Heart left ventricle (tissue), 16 donors: ENCODE measurements at regions not wholly inside any gene's neighbourhood (a gene's known extent, or its start where the extent isn't known, plus 50 kb on each side); places are given as distances from the start of the nearest gene placed in this dataset.

Source experiments
- ATAC-seq, 4 donors: fragments of 200-7000 bp; cut with Tn5 transposase; one replicate each; pipeline ENCODE4 v1.9.1; 2020 to 2022; ENCODE audit warnings: moderate library complexity in 4 of 4, mild to moderate bottlenecking in 3 of 4, moderate number of reproducible peaks in 1 of 4
- DNase-seq, 5 donors: peaks; one replicate each; pipeline ENCODE4 v3.0.0-alpha.2; 2020
- H3K27ac ChIP-seq, 12 donors: fragments of 200-600 bp; sonication (generic) in 4 of 12; one replicate each; pipeline versions ENCODE4 v1.5.0 to v1.8.0; 2016 to 2022; ENCODE audit warnings: mild to moderate bottlenecking in 2 of 12
- H3K27me3 ChIP-seq, 9 donors: fragments of 200-600 bp; sonication (generic) in 2 of 9; one replicate each; pipeline versions ENCODE4 v1.5.1 to v1.8.0; 2016 to 2022; ENCODE audit warnings: mild to moderate bottlenecking in 3 of 9
- H3K36me3 ChIP-seq, 9 donors: fragments of 200-600 bp; sonication (generic) in 2 of 9; one replicate each; pipeline versions ENCODE4 v1.5.0 to v1.8.0; 2018 to 2022; ENCODE audit warnings: mild to moderate bottlenecking in 2 of 9
- H3K4me1 ChIP-seq, 12 donors: fragments of 200-600 bp; sonication (generic) in 4 of 12; one replicate each; pipeline versions ENCODE4 v1.5.0 to v1.8.0; 2016 to 2022; ENCODE audit warnings: mild to moderate bottlenecking in 3 of 12
- H3K4me3 ChIP-seq, 12 donors: fragments of 200-600 bp; sonication (generic) in 4 of 12; one replicate each; pipeline versions ENCODE4 v1.5.0 to v1.8.0; 2017 to 2022; ENCODE audit warnings: mild to moderate bottlenecking in 9 of 12, moderate library complexity in 4 of 12
- H3K9me3 ChIP-seq, 12 donors: fragments of 200-600 bp; sonication (generic) in 4 of 12; one replicate each; pipeline versions ENCODE4 v1.5.0 to v1.8.0; 2016 to 2022; ENCODE audit warnings: mild to moderate bottlenecking in 1 of 12
- CTCF ChIP-seq, 12 donors: fragments of 200-600 bp; sonication (generic) in 4 of 12; IDR thresholded peaks; one replicate each; pipeline versions ENCODE4 v1.5.0 to v1.8.0; 2018 to 2022; ENCODE audit warnings: antibody characterized with exemption in 12 of 12, mild to moderate bottlenecking in 5 of 12
- POLR2A ChIP-seq, 2 donors: fragments of 450-650 bp; IDR thresholded peaks; one replicate each; pipeline ENCODE4 v1.6.1; 2017; ENCODE audit warnings: antibody characterized with exemption in 2 of 2, mild to moderate bottlenecking in 2 of 2, moderate library complexity in 2 of 2
- WGBS, 4 donors: extraction: QIAGEN DNeasy Blood & Tissue Kit in 2 of 4; methylation state at CpG; one replicate each; pipeline versions ENCODE4 v1.1.5 to v1.1.7; 2013 to 2018; 5-methylcytosine and 5-hydroxymethylcytosine counted together
- intact Hi-C, 10 donors: fragments of 100-400 bp; cut with DNase I; formaldehyde crosslinking; loops; one replicate each; pipeline versions ENCODE4 v1.11.1 to v1.14.2; 2022
- donor health status: ischemic (EF 13 %, LVEDD 7.1; RV severe dilation, severe dysfunction).
- donor health status: healthy with polysubstance abuse.
- donor health status: DM: no; HTN: yes; CAD: no.
- donor health status: DM: no; HTN: no; CAD: no.
- donor health status: ischemic (EF 25% LVEDD 6.9; RV normal size, moderate dysfunction).
- donor health status: ischemic (EF 25% LVEDD 5.7; RV mildly dilated, moderate dysfunction).
- donor health status: healthy.
- donor health status: DM: yes; HTN: yes; CAD: no.
- donor health status: ischemic (EF 35%, LVEDD 5.7; RV mildly dilated, moderate dysfunction).
- donor health status: nonischemic (EF 11% LVEDD 7.7; RV severe dilation, severe dysfunction).
- donor health status: DM: yes; HTN: yes; CAD: no.
- donor health status: PGD.
- donor health status: ischemic (EF 29% LVEDD 5.4; RV normal size, mild dysfunction).
- donor health status: nonischemic (EF 23%, LVEDD 6.1; RV moderate dilation, normal function).

- Histone ChIP-seq H3K9me3 (peaks cover 0 to 4% (median 0%) of the 10 kb centered on the region in 12 donors), H3K27ac (no peak overlapping the region), H3K4me3 (no peak overlapping the region), H3K27me3 (no peaks in the 10 kb centered on the region), H3K4me1 (no peaks in the 10 kb centered on the region), H3K36me3 (no peaks in the 10 kb centered on the region)
- DNase-seq = no peak
- TF ChIP-seq POLR2A (IDR thresholded peaks at IDR 0.05) (no peak), CTCF (IDR thresholded peaks at IDR 0.05) (no peak)
- no peak for ATAC-seq
- intact Hi-C loops = no loop called here
Measured at GRCh38 chr5:19064094-19064493, 923.9 kb downstream of the CDH18 start.

- intact Hi-C loops = no loop called here
- TF ChIP-seq POLR2A (IDR thresholded peaks at IDR 0.05) (no peak), CTCF (IDR thresholded peaks at IDR 0.05) (no peak)
- peaks cover 0 to 15% (median 0%) of the 10 kb centered on the region in 12 donors for H3K9me3 ChIP-seq
- no peak overlapping the region for H3K4me3 ChIP-seq
- DNase-seq (no peak), ATAC-seq (no peak)
- no peaks in the 10 kb centered on the region for H3K4me1 ChIP-seq
- WGBS, 4 donors = 52 to 65% (median 62%) methylated on average over 1 of the region's 1 CpG
- no peak overlapping the region for H3K27ac ChIP-seq
- H3K27me3 ChIP-seq = no peaks in the 10 kb centered on the region
- H3K36me3 ChIP-seq = no peaks in the 10 kb centered on the region
Measured at GRCh38 chr5:19067741-19068140, 920.3 kb downstream of the CDH18 start.

- no peak for DNase-seq
- no peak overlapping the region for H3K4me3 ChIP-seq
- H3K9me3 ChIP-seq = peaks cover 0 to 11% (median 0%) of the 10 kb centered on the region in 12 donors
- no peak for ATAC-seq
- no peaks in the 10 kb centered on the region for H3K4me1 ChIP-seq
- no peak for TF ChIP-seq CTCF (IDR thresholded peaks at IDR 0.05)
- TF ChIP-seq POLR2A (IDR thresholded peaks at IDR 0.05) = no peak
- H3K27ac ChIP-seq = no peak overlapping the region
- H3K27me3 ChIP-seq = no peaks in the 10 kb centered on the region
- intact Hi-C loops = no loop called here
- no peaks in the 10 kb centered on the region for H3K36me3 ChIP-seq
Measured at GRCh38 chr5:19098434-19098833, 889.6 kb downstream of the CDH18 start.

- DNase-seq (no peak), ATAC-seq (no peak)
- no peak for TF ChIP-seq CTCF (IDR thresholded peaks at IDR 0.05)
- TF ChIP-seq POLR2A (IDR thresholded peaks at IDR 0.05) = no peak
- Histone ChIP-seq H3K9me3 (peaks cover 0 to 11% (median 0%) of the 10 kb centered on the region in 12 donors), H3K27me3 (no peaks in the 10 kb centered on the region), H3K36me3 (no peaks in the 10 kb centered on the region), H3K27ac (no peak overlapping the region), H3K4me1 (no peaks in the 10 kb centered on the region), H3K4me3 (no peak overlapping the region)
- intact Hi-C loops = no loop called here
- whole genome bisulfite sequencing, 4 donors = 34 to 38% (median 37%) methylated on average over 1 of the region's 1 CpG
Measured at GRCh38 chr5:19099195-19099594, 888.8 kb downstream of the CDH18 start.
